NCI-H510A (cell line): ENCODE measurements at regions not wholly inside any gene's neighbourhood (a gene's known extent, or its start where the extent isn't known, plus 50 kb on each side); places are given as distances from the start of the nearest gene placed in this dataset.

Experiments used
- DNase-seq: peaks from one replicate; lab custom pipeline; 2025; lab: John Stamatoyannopoulos, UW

- no peak for DNase-seq
These were observed 467.7 kb upstream of the FAT3 start for GRCh38 chr11:91756829-91757480.

- no peak for DNase-seq
These were observed 468.5 kb upstream of the FAT3 start for GRCh38 chr11:91755951-91756707.

GRCh38 chr11:91755526-91755925, 469.1 kb upstream of the FAT3 start:
- DNase-seq: no peak

GRCh38 chr11:91749251-91749650, 475.4 kb upstream of the FAT3 start:
- no peak for DNase-seq

DNA sequence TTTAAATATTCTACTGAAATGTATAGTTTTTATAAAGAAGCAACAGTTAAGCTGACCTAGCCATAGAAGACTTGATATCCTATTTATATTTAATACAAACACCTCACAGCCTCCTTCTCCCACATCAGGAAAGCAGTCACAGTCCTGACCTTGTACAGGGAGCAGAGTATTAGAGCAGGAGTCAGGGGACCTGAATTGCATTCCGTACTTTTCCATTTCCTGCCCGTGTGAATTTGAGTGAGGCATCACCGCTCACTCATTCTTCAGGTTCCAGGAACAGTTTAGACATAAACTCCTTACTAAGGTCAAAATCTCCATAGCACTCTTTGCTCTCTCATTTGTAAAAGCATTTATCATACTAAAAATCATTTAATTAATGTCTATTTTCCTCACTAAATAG, 482.5 kb upstream of the FAT3 start:
- no peak for DNase-seq

GRCh38 chr11:91731051-91731450, 493.6 kb upstream of the FAT3 start:
- no peak for DNase-seq

GRCh38 chr11:91730620-91731019, 494.0 kb upstream of the FAT3 start:
- no peak for DNase-seq

GRCh38 chr11:91730057-91730456, 494.6 kb upstream of the FAT3 start:
- no peak for DNase-seq

- DNase-seq: no peak
These were observed 507.4 kb upstream of the FAT3 start for GRCh38 chr11:91717169-91717568.

- DNase-seq: no peak
These were observed 516.8 kb upstream of the FAT3 start for GRCh38 chr11:91707652-91708482.

- DNase-seq: no peak
These were observed 521.6 kb upstream of the FAT3 start for GRCh38 chr11:91703042-91703441.

DNA sequence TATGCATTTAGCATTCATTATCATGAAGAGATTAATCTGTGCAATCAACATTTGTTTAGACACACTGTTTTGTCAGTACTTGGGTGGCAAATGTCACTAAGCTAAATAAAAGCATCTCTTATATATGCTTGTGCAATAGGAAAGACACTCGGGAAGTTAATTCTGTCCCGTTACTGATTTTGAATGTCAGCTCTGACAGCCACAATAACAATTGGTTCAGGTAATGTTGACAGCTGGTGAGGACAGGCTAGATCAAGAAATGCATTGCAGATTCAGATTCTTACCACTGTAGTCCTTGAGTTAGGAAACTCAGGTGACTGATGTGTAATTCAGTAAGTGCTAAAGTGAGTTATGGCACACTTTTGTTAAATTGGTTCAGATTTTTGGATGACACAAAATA, 523.8 kb upstream of the FAT3 start:
- no peak for DNase-seq

DNA sequence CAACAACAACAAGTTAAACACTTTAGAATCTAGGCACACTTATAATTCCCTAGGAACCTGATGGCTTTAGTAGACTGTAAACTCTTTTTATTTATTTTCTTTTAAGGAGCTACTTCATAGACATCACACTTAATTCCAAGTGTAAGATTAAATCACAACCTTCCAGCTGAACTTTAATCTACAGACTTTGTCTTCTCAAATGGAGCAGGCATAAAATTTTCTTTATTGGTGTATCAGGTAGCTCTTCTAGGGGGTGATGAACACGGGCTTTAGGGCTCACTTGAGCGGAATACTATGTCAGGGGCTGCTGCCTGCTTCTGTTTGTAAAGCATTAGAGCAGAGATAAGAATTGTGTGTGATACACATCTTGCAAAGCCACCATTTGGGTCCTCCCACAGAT, 525.8 kb upstream of the FAT3 start:
- DNase-seq: no peak

DNA sequence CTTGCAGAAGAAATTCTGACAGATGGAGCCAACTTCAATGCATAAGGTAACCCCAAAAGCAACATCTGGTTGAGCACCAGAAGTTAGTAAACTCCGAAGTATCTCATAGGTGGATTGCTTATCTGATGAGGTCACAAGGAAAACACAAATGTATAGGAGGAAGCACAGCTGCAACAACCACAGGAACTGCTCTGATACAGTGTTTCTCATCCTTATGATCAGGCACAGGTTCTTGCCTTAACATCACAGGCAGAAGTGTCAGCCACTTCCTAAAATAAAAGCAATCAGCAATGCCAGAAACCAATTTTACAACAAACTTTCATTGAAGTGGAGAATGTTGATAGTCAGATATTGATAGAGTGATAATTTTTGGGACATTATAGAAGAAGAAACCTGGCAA, 530.3 kb upstream of the FAT3 start:
- no peak for DNase-seq

DNA sequence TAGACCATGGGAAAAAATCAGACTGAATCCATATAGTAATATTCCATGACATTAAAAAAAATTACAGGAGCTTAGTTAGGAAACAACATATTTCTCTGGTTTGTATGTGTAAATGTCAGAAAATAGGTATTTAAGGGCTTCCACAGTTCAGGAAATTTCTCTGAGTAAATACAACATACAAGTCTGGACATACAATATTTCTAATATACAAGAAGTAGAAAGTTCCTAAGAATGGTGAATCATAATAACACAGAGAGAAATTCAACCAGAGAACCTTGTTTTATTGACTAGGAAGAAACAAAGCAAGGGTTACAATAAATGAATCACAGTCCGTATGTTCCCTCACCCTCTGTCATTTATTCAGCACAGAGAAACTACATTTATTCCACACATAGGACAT, 532.7 kb upstream of the FAT3 start:
- DNase-seq: no peak

DNA sequence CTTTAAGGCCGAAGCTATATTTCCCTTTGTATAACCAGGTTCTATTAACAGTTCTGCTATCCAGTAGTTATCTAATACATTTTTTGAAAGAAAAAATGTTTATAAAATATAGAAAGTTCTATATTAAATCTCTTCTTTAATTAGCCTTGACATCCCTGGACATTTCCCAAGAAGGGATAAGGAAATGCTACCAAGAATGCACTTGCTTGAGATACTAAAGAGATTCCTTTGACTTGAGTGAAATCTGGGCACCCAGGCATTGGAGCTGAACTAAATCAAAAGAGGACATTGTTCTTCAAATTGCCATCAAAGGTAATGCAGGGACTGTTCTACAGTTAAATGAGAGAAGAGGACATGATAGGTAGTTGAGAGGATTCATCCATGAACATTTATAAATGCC, 535.9 kb upstream of the FAT3 start:
- no peak for DNase-seq

- DNase-seq: no peak
These were observed 537.9 kb upstream of the FAT3 start for GRCh38 chr11:91686700-91687099.

GRCh38 chr11:91686281-91686680, 538.3 kb upstream of the FAT3 start:
- DNase-seq: no peak

DNA sequence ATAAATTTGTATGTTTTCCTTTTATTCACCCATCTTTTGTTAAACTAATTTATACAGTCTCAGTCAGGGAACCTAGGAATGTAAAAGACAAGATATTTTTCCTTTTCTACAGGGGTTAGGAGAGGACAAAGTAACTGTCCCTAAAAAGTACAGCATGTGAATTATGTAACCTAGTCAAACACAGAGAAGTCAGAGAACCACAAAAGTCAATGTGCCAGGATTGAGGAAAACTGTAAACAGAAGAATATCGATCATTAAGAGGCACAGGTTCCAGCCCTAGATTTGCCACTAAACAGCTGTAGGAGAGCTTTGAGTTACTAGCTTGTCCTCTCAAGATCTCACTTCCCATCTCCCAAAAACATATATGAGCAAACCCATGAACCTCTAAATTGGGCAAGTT, 550.9 kb upstream of the FAT3 start:
- DNase-seq: no peak

- DNase-seq: no peak
These were observed 560.1 kb upstream of the FAT3 start for GRCh38 chr11:91664521-91664920.

DNA sequence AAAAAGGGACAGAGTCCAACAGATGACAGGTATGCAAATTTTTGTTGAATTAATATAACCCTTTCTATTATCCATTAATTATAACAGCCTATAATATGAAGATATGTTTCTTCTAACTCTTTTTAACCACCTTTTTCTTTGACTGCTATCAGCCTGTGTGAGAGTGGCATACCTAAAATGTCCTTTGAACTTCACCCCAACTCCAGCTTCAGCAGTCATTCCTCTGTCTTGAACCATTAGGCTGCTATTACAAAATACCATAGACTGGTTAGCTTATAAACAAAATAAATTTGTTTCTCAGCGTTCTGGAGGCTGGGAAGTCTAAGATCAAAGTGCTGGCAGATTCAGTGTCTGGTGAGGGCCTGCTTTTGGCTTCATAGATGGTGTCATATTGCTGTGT, 564.6 kb upstream of the FAT3 start:
- DNase-seq: no peak

DNA sequence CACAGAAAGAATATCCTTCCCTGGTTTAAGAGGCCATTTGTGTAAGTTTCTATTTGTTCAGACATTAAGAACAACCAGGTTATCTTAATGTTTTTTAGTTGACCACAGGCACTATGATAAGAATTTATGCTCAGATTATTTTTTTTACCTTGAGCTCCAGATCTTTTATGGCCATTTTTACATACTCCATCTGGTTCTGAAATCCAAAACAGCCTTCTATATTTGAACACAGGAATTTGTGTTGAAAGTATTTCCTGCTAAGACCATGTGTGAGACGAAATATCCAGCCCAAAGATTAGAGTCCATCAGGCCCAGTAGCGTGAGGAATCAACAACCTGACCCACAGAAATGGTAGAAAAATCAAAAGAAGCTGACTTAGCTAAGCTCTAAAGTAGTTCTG, 569.9 kb upstream of the FAT3 start:
- DNase-seq: no peak
